NCI-H1436 (cell line): ENCODE measurements at regions not wholly inside any gene's neighbourhood (a gene's known extent, or its start where the extent isn't known, plus 50 kb on each side); places are given as distances from the start of the nearest gene placed in this dataset.
"Not testable (repeated sequence)": the region's sequence is repeated elsewhere in the genome, so short reads cannot be mapped to it uniquely, and the experiment has no call there.

Experiments
- DNase-seq: peaks from one replicate; lab custom pipeline; 2025; lab: John Stamatoyannopoulos, UW

DNA sequence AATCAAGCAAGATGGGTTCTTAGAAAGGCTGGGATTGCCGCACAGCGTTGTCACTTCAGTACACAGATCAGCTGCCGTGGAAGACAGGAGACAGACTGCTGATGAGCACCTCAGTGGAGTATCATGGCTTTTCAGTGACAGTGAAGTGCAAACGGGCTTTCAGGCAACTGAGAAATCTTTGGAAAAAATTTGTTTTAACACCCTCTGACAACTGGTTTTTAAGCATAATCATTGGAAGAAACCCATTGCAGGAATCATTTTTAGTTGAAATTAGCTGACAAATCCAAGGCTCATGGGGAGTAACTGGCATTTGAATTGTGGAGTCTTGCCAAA is 418.8 kb downstream of the OTOL1 start:
- DNase-seq, result no peak

DNA sequence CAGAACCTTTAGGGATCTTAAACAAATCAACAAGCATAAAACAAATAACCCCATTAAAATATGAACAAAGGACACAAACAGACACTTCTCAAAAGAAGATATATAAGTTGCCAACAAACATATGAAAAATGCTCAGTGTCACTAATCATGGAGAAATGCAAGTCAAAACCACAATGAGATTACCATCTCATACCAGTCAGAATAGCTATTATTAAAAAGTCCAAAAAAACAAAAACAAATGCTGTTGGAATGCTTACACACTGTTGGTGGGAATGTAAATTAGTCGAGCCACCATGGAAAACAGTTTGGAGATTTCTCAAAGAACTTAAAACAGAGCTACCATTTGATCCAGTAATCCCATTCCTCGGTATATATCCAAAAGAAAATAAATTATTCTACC is 423.6 kb downstream of the OTOL1 start:
- DNase-seq, result no peak

DNA sequence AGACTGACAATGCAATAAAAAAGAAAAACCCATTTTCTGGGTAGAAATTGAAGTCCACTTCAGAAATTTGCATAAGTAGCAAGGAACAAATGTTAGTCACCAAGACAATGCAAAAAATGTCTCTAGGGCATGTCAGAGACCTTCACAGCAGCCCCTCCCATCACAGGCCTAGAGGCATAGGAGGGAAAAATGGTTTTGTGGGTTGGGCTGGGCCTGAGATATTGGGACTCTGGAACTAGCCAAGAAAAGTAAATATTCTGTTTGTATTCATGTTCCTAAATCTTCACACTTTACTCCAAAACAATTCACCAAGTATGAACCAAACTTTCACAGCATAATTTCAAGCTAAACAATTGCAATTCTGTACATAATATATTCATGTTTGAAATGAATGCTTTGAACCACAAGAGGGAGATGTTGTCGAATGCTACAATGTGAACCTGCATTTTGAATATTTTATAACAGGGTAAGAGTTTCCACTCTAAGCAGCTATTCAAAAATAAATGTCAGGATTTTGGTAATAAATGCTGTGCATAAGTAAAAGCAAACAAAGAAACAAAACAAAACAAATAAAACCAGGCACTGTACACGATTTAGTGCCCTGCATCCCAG is 429.2 kb downstream of the OTOL1 start:
- DNase-seq, result no peak

DNA sequence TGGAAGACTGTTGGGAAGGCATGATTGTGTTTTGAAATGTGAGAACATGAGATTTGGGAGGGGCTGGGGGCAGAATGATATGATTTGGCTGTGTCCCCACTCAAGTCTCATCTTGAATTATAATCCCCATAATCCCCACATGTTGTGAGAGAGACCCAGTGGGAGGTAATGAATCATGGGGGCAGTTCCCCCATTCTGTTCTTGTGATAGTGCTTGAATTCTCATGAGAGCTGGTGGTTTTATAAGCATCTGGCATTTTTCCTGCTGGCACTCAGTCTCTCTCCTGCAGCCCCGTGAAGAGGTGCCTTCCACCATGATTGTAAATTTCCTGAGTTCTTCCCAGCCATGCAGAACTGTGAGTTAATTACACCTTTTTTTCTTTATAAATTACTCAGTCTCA is 430.5 kb downstream of the OTOL1 start:
- DNase-seq, result no peak

DNA sequence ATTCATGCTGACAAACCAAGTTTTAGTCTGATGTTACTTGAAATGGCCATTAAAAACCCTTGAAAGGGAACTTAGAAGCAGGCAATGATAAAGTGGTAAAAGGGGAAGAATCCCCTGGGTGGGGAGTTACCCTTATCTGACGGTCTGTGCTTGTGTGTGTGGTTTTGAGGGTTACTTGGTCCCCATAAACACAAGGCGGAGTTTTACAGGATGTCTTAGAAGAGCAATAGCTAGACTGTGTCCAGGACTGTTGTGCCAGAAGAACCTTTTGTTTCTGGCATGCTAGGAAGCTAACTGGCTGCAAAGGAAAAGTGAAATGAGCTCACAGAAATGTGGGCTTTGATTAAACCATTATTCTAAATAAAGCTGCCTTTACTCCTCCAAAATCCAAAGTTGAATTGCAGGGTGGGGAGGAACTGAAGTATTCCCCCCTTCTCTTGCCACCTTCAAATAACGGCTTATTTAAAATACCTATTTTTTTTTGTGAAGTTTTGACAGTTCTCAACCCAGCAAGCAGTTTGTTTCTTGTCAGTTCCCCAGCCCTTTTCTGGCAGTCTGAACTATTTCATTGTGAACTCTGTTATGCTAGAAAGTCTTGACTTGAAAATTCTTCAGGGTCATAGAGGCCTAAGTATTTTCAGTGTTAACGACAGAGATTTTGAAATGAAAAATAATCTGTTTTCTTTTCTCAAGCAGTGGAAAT is 443.5 kb downstream of the OTOL1 start:
- DNase-seq, result no peak

DNA sequence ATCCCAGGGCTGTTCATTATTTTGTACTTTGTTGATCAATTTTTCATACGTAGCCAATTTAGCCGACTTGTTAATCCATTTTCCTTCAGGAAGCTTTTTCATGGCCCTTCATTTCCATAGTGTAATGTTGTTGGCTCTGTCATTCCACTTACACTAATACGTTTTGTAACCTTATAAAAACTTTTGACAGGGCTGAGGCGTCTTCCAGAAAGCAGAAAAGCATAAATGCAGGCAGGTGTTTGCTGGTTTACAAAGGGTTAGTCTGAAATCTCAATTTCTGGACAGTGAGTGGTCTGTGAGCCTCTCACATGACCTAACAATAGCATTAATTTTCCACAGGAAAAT is 444.0 kb downstream of the OTOL1 start:
- no peak for DNase-seq

DNA sequence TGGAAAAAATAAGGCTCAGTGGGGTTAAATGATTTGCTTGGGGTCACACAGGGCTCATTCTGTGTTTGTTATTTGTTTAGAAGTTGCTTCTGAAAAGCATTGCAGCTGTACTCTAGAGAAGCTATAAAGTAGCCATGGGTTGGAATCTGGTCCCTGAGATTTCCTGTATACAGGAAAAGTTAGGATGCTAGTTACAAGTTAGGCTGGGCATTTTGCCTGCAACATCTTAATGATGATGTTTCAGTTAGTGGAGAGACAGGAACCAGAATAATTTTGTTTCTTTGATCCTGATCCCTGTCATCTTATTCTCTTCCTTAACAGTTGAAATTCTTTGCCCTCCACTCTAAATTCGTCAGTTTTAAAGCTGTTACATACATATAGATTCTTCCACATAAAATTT is 445.3 kb downstream of the OTOL1 start:
- no peak for DNase-seq

DNA sequence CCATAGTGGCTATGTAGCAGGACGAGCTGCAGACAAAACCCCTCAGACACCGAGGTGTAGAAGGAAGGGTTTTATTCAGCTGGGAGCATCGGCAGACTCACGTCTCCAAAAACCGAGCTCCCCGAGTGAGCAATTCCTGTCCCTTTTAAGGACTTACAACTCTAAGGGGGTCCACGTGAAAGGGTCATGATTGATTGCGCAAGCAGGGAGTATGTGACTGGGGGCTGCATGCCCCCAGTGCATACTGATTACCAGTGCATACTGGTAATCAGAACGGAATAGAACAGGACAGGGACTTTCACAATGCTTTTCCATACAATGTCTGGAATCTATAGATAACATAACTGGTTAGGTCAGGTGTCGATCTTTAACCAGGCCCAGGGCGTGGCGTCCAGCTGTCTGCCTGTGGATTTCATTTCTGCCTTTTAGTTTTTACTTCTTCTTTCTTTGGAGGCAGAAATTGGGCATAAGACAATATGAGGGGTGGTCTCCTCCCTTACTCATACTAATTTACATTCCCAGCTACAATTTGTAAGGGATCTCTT is 447.3 kb downstream of the OTOL1 start:
- DNase-seq, result not testable (repeated sequence)

DNA sequence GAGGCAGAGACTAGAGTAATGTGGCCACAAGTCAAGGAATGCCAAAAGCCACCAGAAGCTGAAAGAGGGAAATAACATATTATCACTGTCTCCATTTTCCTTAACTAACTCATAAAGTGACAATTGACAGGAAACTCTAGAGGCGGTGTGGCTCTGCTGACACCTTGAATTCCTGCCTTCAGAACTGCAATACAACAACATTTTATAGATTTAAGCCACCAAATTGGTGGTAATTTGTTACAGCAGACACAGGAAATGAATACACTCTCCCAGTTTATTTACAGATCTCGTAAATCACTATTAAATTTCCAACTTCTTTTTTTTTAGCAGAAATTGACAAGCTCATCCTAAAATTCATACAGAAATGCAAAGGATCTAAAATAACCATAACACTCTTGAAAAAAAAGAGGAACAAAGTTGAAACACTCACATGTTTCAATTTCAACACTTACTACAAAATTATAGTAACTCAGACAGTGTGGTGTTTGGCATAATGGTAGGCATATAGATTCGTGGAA is 449.9 kb downstream of the OTOL1 start:
- DNase-seq, result no peak

DNA sequence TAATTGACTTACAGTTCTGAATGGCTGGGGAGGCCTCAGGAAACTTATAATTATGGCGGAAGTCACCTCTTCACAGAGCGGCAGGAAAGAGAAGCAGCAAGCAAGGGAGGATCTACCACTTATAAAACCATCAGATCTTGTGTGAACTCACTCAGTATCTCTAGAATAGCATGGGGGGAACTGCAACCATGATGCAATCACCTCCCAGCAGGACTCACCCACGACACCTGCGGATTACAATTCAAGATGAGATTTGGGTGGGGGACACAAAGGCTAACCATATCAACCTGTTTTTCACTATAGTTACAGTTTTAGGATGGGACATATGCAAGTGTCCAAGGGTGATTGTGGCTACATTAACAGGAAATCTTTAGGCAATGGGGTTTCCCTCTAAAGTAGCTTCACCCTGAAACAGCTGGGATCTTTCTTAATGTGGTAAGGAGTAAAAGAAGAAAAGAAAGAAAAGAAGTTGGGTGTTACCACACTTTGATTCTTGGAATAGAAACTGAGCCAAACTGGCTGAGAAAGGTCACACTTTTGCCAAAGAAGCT is 453.8 kb downstream of the OTOL1 start:
- no peak for DNase-seq

DNA sequence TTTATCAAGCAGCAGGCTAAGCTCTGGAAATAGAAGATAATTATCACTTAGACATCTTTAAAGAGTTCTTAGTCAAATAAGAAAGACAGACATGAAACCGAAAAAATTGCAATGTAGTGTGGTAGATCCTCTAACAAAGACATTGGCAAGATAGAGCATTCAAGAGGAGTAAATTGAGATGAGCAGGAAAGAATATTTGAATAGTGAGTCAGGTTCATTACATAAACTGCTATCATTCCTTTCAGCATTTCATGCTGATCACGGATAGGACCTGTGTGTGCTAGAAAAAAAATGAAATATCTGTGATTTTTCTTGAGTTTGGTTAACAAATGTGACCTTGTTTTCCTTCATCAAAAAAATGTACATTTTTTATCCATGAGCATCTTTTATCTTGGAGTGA is 460.9 kb downstream of the OTOL1 start:
- DNase-seq, result no peak

DNA sequence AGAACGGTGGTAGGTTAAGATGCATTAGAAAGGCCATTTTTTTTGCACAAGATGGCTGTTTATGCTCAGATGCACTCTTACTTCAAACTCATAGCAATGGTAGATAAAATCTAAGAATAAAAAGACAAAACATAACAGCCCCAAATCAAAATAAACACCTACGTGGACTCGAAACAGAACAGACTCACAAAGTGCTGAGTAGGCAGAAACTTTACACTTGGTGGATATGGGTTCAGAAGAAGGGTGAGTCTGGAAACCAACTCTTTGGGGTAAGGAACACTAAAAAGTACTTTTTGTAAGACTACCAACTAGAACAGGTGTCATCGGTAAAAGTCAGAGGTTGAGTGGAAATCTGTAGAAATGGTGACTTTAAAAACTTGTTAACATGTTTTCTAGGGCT is 468.2 kb downstream of the OTOL1 start:
- no peak for DNase-seq

DNA sequence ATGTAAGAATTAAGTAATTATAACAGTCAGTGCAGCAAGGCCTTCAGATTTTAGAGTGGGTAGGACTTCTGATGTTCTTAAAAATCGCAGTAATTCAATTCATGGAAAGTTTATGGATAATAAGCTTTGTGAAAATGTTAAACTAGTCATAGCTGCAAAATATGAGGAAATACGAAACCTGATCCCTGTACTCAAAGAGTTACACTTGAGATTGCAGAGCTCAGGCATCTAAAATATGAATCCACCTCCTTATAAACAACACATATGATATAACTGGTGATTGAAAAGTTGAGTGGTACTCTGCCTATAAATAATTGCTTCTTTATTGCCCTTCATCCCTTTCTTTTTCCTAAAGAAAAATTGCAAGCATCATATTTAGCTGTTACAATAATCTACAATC is 473.3 kb downstream of the OTOL1 start:
- no peak for DNase-seq

DNA sequence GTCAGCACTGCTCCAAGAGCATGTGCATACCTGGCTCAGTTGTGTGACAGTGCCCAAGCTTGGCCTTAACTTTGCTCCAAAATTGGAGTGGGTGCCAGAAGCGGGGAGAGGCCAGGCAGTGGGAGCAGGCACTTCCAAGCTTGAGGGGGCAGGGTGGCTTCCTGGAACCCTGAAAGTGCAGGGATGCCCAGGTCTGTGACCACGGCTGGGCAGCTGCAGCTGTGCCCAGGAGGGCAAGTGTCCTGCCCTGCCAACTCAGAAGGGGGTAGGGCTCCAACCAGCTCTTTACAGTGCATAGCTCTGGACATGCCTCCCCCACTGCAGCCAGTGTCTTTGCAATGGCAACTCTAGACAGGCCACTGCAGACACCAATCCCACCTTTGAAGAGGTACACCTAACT is 478.6 kb downstream of the OTOL1 start:
- no peak for DNase-seq

DNA sequence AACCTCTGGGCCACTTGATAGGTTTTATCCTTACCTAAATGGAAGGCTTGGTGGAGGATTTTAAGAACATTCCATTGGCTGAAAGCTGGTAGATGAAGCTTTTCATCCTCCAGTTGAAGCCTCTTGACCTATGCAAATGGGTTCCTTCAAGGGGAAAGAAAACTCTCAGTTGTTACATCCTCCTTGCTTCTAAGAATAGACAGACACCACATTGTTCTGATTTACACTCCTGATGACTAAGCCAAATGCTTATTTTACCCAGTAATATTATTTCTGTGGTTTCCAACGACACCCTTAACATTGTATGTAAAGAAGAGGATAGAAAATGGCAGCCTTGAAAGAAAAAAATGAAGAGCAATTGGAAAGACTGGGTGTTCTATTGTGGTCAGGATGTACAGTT is 480.5 kb downstream of the OTOL1 start:
- no peak for DNase-seq

DNA sequence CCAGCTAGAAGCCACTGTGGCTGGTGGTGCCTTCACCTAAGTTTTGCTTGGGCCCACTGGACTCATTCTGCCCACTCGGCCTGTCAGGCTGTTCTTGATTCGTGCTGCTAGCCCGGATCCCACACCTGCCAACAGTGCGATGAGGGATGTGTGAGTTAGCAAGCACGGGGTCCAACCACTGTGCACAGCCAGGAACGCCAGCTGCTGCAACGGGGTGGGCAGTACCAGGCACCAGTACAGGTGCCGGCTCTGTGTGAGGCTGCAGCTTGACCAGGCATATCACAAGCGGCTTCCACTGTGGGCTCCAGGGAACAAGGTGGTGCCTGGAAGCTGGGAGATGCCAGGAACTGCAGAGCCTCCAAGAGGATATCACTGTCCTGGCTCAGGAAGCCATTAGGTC is 481.2 kb downstream of the OTOL1 start:
- no peak for DNase-seq

DNA sequence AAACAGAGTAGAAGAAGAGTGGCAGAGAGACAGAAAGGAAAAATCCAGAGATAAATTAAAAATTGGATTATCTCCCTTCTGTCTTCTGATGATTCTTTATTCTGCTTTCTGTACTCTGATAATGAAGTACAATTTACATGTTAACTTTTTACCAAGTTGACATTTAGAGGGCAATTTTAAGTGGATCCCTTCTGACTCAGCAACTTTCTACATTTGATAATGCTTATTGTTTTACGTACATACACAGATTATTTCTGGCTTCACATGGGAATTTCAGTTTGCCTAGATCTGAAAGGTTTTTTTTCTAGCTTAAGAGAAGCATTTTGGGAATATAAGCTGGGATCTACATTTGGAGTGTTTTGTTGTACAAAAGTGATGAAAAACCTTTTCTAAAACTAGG is 491.3 kb downstream of the OTOL1 start:
- no peak for DNase-seq

DNA sequence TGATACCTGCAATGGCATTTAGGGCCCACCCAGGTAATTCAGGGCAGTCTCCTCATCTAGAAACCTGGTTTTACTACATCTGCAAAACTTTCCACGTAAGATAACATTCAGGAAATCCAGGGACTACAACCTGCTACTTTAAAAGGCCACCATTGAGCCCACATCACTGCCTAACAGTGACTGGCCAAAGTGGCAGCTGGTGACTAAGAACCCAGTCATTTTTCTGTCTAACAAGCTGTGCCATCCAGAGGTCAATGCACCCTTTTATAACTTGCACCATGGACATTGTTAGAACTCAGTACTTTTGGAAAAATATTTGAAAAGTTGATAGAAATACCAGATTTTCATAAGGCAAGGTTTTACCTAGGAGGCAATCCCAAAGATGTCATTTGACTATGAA is 492.4 kb downstream of the OTOL1 start:
- no peak for DNase-seq

DNA sequence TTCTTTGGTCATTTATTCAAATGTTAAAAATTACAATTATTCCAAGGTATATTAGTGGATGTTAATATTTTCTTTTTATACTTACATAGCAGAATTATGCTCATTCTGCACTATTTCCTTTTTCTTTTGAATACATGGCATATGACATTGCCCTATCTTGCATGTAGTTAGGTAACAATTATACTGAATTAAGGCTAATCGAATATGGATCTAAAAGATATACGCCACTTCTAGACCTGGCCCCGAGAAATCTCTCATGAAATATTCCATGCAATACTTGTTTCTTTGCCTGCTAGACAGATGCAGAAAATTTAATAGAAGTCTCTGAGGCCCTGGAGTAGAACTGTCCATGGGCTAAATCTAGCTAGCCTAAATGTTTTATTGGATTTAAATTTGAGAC is 493.4 kb downstream of the OTOL1 start:
- DNase-seq, result no peak

DNA sequence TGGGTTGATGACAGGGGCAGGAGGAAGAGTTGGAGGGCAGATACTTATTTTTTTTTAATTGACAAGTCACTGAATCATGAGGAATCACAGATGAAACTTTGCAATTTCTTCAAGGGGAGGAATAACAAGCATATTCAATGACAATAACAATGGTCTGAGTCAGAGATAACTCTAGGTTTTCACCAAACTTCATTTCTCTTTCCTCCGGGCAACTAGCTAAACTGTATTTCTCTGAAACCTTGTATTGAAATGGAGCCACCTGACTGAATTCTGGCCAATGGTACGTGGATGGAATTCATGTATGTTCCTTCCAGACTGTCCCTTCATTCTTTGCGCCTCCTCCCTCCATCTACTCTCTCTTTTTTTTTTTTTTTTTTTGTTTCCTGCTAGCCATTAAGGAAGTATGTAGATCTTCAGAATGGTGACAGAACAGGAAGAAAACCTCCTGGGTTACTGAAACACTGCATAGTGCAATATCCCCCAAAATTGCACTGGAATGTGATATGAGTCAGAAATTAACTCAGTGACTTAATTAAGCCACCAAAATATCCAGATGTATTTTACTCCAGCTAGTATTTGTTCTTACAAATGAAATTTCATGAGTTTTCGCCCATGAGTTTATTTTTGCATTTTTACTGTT is 495.4 kb downstream of the OTOL1 start:
- no peak for DNase-seq

DNA sequence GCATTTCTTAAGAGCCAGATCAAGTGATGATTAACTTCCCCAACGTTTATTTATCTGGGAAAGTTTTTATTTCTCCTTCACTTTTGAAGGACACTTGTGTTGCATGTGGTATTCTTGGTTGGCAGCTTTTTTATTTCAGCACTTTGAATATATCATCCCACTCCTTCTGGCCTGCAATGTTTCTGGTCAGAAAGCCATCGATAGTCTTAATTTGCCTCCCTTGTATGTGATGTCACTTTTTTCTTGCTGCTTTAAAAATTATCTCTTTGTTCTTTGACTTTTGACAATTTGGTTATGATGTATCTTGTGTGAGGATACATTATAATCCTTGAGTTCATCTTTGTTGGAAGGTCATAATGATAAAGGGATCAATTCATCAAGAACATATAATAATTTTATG is 503.2 kb downstream of the OTOL1 start:
- no peak for DNase-seq

DNA sequence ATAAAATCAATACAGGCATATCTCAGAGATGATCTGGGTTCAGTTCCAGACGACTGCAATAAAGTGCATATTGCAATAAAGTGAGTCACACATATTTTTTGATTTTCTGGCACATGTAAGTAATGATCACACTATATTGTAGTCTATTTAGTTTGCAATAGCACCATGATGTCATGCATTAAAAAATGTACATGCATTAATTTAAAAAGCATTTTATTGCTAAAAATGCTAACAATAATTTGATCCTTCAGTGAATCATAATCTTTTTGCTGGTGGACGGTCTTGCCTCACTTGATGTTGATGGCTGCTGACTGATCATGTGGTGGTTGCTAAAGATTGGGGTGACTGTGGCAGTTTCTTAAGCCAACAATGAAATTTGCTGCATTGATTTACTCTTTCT is 511.1 kb downstream of the OTOL1 start:
- no peak for DNase-seq

DNA sequence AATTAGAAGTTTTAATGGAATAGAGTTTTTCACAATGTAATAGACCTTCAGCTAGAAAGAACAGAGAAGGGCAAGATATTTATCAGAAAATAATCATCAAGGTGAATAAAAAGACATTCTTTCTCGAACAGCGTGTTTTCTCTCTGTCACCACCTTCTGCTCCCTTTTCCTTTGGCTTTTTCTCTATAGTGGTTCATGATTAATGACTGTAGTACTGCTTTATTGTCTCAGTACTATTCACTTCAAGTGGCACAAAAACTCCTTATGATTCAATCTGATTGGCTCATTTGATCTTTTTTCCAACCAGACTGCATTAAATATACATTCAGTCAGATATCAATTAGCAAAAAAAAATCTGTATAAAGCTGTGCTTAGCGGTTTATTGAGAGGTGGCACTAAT is 516.0 kb downstream of the OTOL1 start:
- DNase-seq, result no peak
